ENCODE measurements at regions not wholly inside any gene's neighbourhood (a gene's known extent, or its start where the extent isn't known, plus 50 kb on each side); places are given as distances from the start of the nearest gene placed in this dataset.
A peak's percentile ranks its signal among the peaks of the same experiment; 100 is the strongest.

- Histone ChIP-seq H3K27me3 (ENCODE audit: insufficient read depth, low read depth) (no peaks in the 10 kb centered on the region), H4K20me1 (ENCODE audit: insufficient read depth) (no peaks in the 10 kb centered on the region), H3K79me2 (ENCODE audit: low read depth) (no peaks in the 10 kb centered on the region), H3K36me3 (ENCODE audit: low read depth) (no peaks in the 10 kb centered on the region), H3K9me3 (ENCODE audit: insufficient read depth, low read depth) (no peaks in the 10 kb centered on the region), H3K27ac (no peak overlapping the region), H2AFZ (no peak overlapping the region), H3F3A (ENCODE audit: insufficient read depth, low read depth) (peaks cover 14% of the 10 kb centered on the region), H3K4me3 (no peak overlapping the region), H3K4me2 (no peak overlapping the region), H3K4me1 (replicated peaks; ENCODE audit: insufficient read depth) (peaks cover 27% of the 10 kb centered on the region), H3K9me2 (ENCODE audit: insufficient read depth) (no peaks in the 10 kb centered on the region)
- ChIA-PET POLR2A (ENCODE audit: unreplicated experiment) (no interaction called here), CTCF (no interaction called here)
- TF ChIP-seq, protein P1, sequence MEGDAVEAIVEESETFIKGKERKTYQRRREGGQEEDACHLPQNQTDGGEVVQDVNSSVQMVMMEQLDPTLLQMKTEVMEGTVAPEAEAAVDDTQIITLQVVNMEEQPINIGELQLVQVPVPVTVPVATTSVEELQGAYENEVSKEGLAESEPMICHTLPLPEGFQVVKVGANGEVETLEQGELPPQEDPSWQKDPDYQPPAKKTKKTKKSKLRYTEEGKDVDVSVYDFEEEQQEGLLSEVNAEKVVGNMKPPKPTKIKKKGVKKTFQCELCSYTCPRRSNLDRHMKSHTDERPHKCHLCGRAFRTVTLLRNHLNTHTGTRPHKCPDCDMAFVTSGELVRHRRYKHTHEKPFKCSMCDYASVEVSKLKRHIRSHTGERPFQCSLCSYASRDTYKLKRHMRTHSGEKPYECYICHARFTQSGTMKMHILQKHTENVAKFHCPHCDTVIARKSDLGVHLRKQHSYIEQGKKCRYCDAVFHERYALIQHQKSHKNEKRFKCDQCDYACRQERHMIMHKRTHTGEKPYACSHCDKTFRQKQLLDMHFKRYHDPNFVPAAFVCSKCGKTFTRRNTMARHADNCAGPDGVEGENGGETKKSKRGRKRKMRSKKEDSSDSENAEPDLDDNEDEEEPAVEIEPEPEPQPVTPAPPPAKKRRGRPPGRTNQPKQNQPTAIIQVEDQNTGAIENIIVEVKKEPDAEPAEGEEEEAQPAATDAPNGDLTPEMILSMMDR (conservative IDR thresholded peaks at IDR 0.05), result no peak
- no peak for TF ChIP-seq EZH2 (IDR thresholded peaks at IDR 0.05; ENCODE audit: low read depth)
- BruUV-seq (replicated peaks), result no TSS peak
- intact Hi-C loops (cut with micrococcal nuclease; ENCODE audit: unreplicated experiment), result no loop called here
- no peak for DNase-seq
Measured at GRCh38 chr4:139611391-139611790, 54.2 kb upstream of the MGST2 start.

DNA sequence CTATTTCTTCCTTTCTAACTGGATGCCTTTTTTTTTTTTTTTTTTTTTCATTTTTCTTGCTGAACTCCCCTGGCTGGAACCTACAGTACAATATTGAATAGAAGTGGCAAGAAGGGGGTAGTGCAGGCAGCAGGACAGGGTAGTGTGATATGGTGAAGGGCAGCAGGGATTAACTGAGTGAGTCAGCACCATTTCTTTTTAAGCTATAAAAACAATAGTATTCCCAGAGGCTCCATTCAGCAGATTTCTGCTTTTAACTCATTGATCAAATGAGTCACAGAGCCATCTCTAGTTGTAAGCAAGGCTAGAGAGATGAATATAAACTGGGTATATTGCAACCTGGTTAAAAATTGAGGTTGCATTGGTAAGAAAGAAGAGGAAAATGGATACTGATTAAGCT is 53.6 kb upstream of the SETD7 start:
- TF ChIP-seq EZH2 (IDR thresholded peaks at IDR 0.05; ENCODE audit: low read depth), result no peak
- TF ChIP-seq, protein P1 (conservative IDR thresholded peaks at IDR 0.05), result no peak
- no peaks in the 10 kb centered on the region for H3K9me3 ChIP-seq (ENCODE audit: insufficient read depth, low read depth)
- BruUV-seq (replicated peaks), result no TSS peak
- ChIA-PET CTCF (no interaction called here), POLR2A (ENCODE audit: unreplicated experiment) (interaction anchor here (0.5 to 0.6 kb wide), 2 partner anchors 32 to 542 kb away, joined by 5 to 8 read pairs; no protein-coding TSS in a partner anchor)
- DNase-seq, result peak in 1 of 2 experiments; percentile 62
- H4K20me1 ChIP-seq (ENCODE audit: insufficient read depth), result no peaks in the 10 kb centered on the region
- no peaks in the 10 kb centered on the region for H3K9me2 ChIP-seq (ENCODE audit: insufficient read depth)
- no peak overlapping the region for H2AFZ ChIP-seq
- peaks cover 14% of the 10 kb centered on the region for H3F3A ChIP-seq (ENCODE audit: insufficient read depth, low read depth)
- H3K4me3 ChIP-seq, result no peak overlapping the region
- no peaks in the 10 kb centered on the region for H3K27me3 ChIP-seq (ENCODE audit: insufficient read depth, low read depth)
- H3K36me3 ChIP-seq (ENCODE audit: low read depth), result no peaks in the 10 kb centered on the region
- no peaks in the 10 kb centered on the region for H3K79me2 ChIP-seq (ENCODE audit: low read depth)
- intact Hi-C loops (cut with micrococcal nuclease; ENCODE audit: unreplicated experiment), result no loop called here
- H3K4me1 ChIP-seq (replicated peaks; ENCODE audit: insufficient read depth), result peaks cover 36% of the 10 kb centered on the region
- H3K4me2 ChIP-seq, result no peak overlapping the region
- 0 out of 2 replicates have a peak overlapping the region, but pooled peaks have one; percentile 13 for H3K27ac ChIP-seq

- H3K27ac ChIP-seq, result peak overlapping the region; percentile 76
- peaks cover 42% of the 10 kb centered on the region for H3K4me1 ChIP-seq (replicated peaks; ENCODE audit: insufficient read depth)
- H3K9me3 ChIP-seq (ENCODE audit: insufficient read depth, low read depth), result no peaks in the 10 kb centered on the region
- peak overlapping the region; percentile 37 for H3K4me2 ChIP-seq
- ChIA-PET POLR2A (ENCODE audit: unreplicated experiment) (no interaction called here), CTCF (interaction anchor here (0.7 to 1.5 kb wide), 2 partner anchors 26 to 638 kb away, joined by 3 read pairs; no protein-coding TSS in a partner anchor)
- no TSS peak for BruUV-seq (replicated peaks)
- no peak for DNase-seq
- H4K20me1 ChIP-seq (ENCODE audit: insufficient read depth), result no peaks in the 10 kb centered on the region
- no peaks in the 10 kb centered on the region for H3K27me3 ChIP-seq (ENCODE audit: insufficient read depth, low read depth)
- no peak for TF ChIP-seq EZH2 (IDR thresholded peaks at IDR 0.05; ENCODE audit: low read depth)
- TF ChIP-seq, protein P1 (conservative IDR thresholded peaks at IDR 0.05), result no peak
- H3K4me3 ChIP-seq, result no peak overlapping the region
- no peaks in the 10 kb centered on the region for H3K9me2 ChIP-seq (ENCODE audit: insufficient read depth)
- intact Hi-C loops (cut with micrococcal nuclease; ENCODE audit: unreplicated experiment), result no loop called here
- H3K79me2 ChIP-seq (ENCODE audit: low read depth), result no peaks in the 10 kb centered on the region
- H3F3A ChIP-seq (ENCODE audit: insufficient read depth, low read depth), result peaks cover 14% of the 10 kb centered on the region
- no peaks in the 10 kb centered on the region for H3K36me3 ChIP-seq (ENCODE audit: low read depth)
- H2AFZ ChIP-seq, result peak overlapping the region; percentile 71
Measured at GRCh38 chr4:139607502-139608060, 51.6 kb upstream of the SETD7 start.
